Adrenal gland (tissue), 5 donors: ENCODE measurements at regions not wholly inside any gene's neighbourhood (a gene's known extent, or its start where the extent isn't known, plus 50 kb on each side); places are given as distances from the start of the nearest gene placed in this dataset.

Source experiments
- POLR2A ChIP-seq, 2 donors: fragments of 450-650 bp; IDR thresholded peaks; one replicate each; pipeline ENCODE4 v1.6.1; 2017; ENCODE audit warnings: antibody characterized with exemption in 2 of 2, mild to moderate bottlenecking in 2 of 2, moderate library complexity in 1 of 2
- TF ChIP-seq, protein P1 (sequence below), 6 experiments: fragments of 450-650 bp in 4 of 6; fragments of 200-600 bp in 2 of 6; sonication (generic) in 1 of 6; IDR thresholded peaks; 1 replicate in 5 of 6; 2 replicates in 1 of 6; pipeline versions ENCODE4 v1.5.1 to v1.8.0; 2016 to 2021; ENCODE audit warnings: antibody characterized with exemption in 6 of 6, mild to moderate bottlenecking in 2 of 6, moderate library complexity in 1 of 6
- donor health status: DM: no; HTN: no; CAD: no.

DNA sequence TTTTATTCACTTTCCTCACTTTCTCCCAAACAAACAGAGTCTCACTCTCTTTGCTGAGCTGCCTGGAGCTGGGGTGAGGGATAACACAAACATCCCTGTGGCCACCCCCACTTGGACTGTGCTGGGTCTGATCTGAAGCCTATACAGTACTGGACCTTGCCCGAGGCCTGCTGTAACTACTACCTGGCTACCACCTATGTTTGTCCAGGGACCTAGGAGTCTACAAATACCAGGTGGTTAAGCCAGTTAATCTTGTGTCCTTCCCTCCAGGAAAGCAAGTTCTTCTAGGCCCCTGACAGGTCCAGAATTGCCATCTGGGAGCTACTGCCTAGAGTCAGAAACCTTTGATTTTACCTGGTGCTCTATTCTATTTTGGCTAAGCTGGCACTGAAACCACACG is 87.3 kb downstream of the RTL3 start:
- TF ChIP-seq, protein P1, sequence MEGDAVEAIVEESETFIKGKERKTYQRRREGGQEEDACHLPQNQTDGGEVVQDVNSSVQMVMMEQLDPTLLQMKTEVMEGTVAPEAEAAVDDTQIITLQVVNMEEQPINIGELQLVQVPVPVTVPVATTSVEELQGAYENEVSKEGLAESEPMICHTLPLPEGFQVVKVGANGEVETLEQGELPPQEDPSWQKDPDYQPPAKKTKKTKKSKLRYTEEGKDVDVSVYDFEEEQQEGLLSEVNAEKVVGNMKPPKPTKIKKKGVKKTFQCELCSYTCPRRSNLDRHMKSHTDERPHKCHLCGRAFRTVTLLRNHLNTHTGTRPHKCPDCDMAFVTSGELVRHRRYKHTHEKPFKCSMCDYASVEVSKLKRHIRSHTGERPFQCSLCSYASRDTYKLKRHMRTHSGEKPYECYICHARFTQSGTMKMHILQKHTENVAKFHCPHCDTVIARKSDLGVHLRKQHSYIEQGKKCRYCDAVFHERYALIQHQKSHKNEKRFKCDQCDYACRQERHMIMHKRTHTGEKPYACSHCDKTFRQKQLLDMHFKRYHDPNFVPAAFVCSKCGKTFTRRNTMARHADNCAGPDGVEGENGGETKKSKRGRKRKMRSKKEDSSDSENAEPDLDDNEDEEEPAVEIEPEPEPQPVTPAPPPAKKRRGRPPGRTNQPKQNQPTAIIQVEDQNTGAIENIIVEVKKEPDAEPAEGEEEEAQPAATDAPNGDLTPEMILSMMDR (IDR thresholded peaks at IDR 0.05): no peak
- no peak for TF ChIP-seq POLR2A (IDR thresholded peaks at IDR 0.05)
